Endothelial cell of umbilical vein (primary cell): ENCODE measurements at regions not wholly inside any gene's neighbourhood (a gene's known extent, or its start where the extent isn't known, plus 50 kb on each side); places are given as distances from the start of the nearest gene placed in this dataset.

Experiments used
- BruUV-seq: library from RNA; stranded (reverse); fragments of 400-500 nt; replicated peaks from 2 replicates; lab custom pipeline; 2021; lab: Mats Ljungman, UMichigan
- CTCF ChIA-PET: fragments of 300-600, 350-600 bp; sonication (Branson Sonifier 250); formaldehyde crosslinking; loops from one replicate; lab custom pipeline; 2021; ENCODE audit warnings: antibody characterized with exemption, inconsistent platforms; lab: Charles Lee
- POLR2A ChIA-PET: fragments of 300-600, 350-600 bp; sonication (Branson Sonifier 250); formaldehyde crosslinking; loops from one replicate; lab custom pipeline; 2021; ENCODE audit warnings: antibody characterized with exemption, inconsistent platforms; lab: Charles Lee
- DNase-seq: peaks from one replicate; pipeline ENCODE4 v3.0.0-alpha.2; 2011; ENCODE audit warnings: low read depth, low spot score
- FAIRE-seq: peaks from 2 replicates; lab custom pipeline; 2011; peaks lifted over from hg19 to GRCh38; lab: Jason Lieb, UNC
- H2AFZ ChIP-seq: 2 replicates; pipeline ENCODE4 v1.6.0; 2012; ENCODE audit warnings: low read depth, low read length, control low read depth, inconsistent platforms
- H3K27ac ChIP-seq: 2 replicates; pipeline ENCODE4 v1.5.1; 2011; ENCODE audit warnings: low read depth, mild to moderate bottlenecking, control low read depth, low read length, moderate library complexity; ENCODE audit not compliant: insufficient read depth
- H3K27me3 ChIP-seq, 2 experiments: 2 replicates each; pipeline versions ENCODE4 v1.6.0 to v1.6.1; 2011; ENCODE audit warnings: low read length in 2 of 2, mixed read lengths in 1 of 2; ENCODE audit not compliant: control insufficient read depth in 2 of 2, insufficient read depth in 2 of 2
- H3K36me3 ChIP-seq, 2 experiments: 2 replicates in 1 of 2; 3 replicates in 1 of 2; pipeline ENCODE4 v1.5.1; 2011; ENCODE audit warnings: low read length in 2 of 2, mild to moderate bottlenecking in 1 of 2, moderate library complexity in 1 of 2; ENCODE audit not compliant: control insufficient read depth in 2 of 2, insufficient read depth in 2 of 2; ENCODE audit errors: extremely low read depth in 1 of 2
- H3K4me1 ChIP-seq: 3 replicates; pipeline ENCODE4 v1.5.1; 2011; ENCODE audit warnings: mild to moderate bottlenecking, low read length; ENCODE audit not compliant: control insufficient read depth, insufficient read depth; ENCODE audit errors: extremely low read depth
- H3K4me2 ChIP-seq: 2 replicates; pipeline ENCODE4 v1.6.1; 2011; ENCODE audit warnings: low read length, control low read depth, mixed read lengths; ENCODE audit not compliant: insufficient read depth
- H3K4me3 ChIP-seq, 3 experiments: fragments of 200-600 bp in 1 of 3; sonication (generic), shearing (Covaris generic) in 1 of 3; replicated peaks in 1 of 3; 2 replicates each; pipeline ENCODE4 v1.5.1; 2011 to 2016; ENCODE audit warnings: control low read depth in 3 of 3, low read length in 3 of 3, mild to moderate bottlenecking in 2 of 3, inconsistent platforms in 1 of 3, low read depth in 1 of 3, moderate library complexity in 1 of 3; ENCODE audit not compliant: insufficient read depth in 1 of 3
- H3K79me2 ChIP-seq: 2 replicates; pipeline ENCODE4 v1.6.0; 2012; ENCODE audit warnings: low read length, inconsistent platforms; ENCODE audit not compliant: control insufficient read depth, insufficient read depth
- H3K9ac ChIP-seq: replicated peaks from 2 replicates; pipeline ENCODE3; 2011; ENCODE audit warnings: low read length, control low read depth; ENCODE audit not compliant: insufficient read depth; ENCODE audit errors: extremely low read depth
- H3K9me1 ChIP-seq: replicated peaks from 3 replicates; pipeline ENCODE4 v1.6.0; 2011; ENCODE audit warnings: mild to moderate bottlenecking, low read length; ENCODE audit not compliant: control insufficient read depth, insufficient read depth; ENCODE audit errors: extremely low read depth
- H3K9me3 ChIP-seq: replicated peaks from 2 replicates; pipeline ENCODE4 v1.5.1; 2012; ENCODE audit warnings: low read length, inconsistent platforms; ENCODE audit not compliant: control insufficient read depth, insufficient read depth
- H4K20me1 ChIP-seq: replicated peaks from 2 replicates; pipeline ENCODE3; 2011; ENCODE audit warnings: mild to moderate bottlenecking, low read length; ENCODE audit not compliant: control insufficient read depth, insufficient read depth; ENCODE audit errors: extremely low read depth
- CTCF ChIP-seq, 2 donors: IDR thresholded peaks; 1 replicate in 1 of 2; 2 replicates in 1 of 2; pipeline ENCODE4 v1.5.1; 2011; ENCODE audit warnings: low read length in 2 of 2, mild to moderate bottlenecking in 2 of 2, moderate library complexity in 2 of 2, control low read depth in 1 of 2, inconsistent platforms in 1 of 2, low read depth in 1 of 2; ENCODE audit not compliant: insufficient read depth in 1 of 2; ENCODE audit errors: extremely low read depth in 1 of 2
- EZH2 ChIP-seq: IDR thresholded peaks from 2 replicates; pipeline ENCODE4 v1.6.1; 2012; ENCODE audit warnings: borderline replicate concordance, low read depth, mild to moderate bottlenecking, moderate library complexity, low read length, inconsistent platforms; ENCODE audit not compliant: severe bottlenecking
- FOS ChIP-seq: IDR thresholded peaks from 2 replicates; pipeline ENCODE4 v1.6.1; 2011; ENCODE audit warnings: mild to moderate bottlenecking, low read length, moderate library complexity, borderline replicate concordance; ENCODE audit not compliant: insufficient read depth
- GATA2 ChIP-seq: IDR thresholded peaks from 2 replicates; pipeline ENCODE4 v1.7.0; 2011; ENCODE audit warnings: low read depth, mild to moderate bottlenecking, moderate library complexity, mixed read lengths, low read length; ENCODE audit not compliant: insufficient read length, insufficient read depth
- JUN ChIP-seq: IDR thresholded peaks from 2 replicates; pipeline ENCODE4 v1.6.1; 2011; ENCODE audit warnings: borderline replicate concordance, low read depth; ENCODE audit not compliant: insufficient read length, insufficient read depth
- MAX ChIP-seq: IDR thresholded peaks from 2 replicates; pipeline ENCODE4 v1.6.1; 2011; ENCODE audit not compliant: insufficient read depth, insufficient read length
- MYC ChIP-seq: IDR thresholded peaks from one replicate; pipeline ENCODE4 v1.6.1; 2011; ENCODE audit warnings: mild to moderate bottlenecking, low read depth, low read length
- POLR2A ChIP-seq: IDR thresholded peaks from 2 replicates; pipeline ENCODE4 v1.6.1; 2012; ENCODE audit warnings: low read depth, mild to moderate bottlenecking, control low read depth, low read length
- POLR2AphosphoS5 ChIP-seq: IDR thresholded peaks from 2 replicates; pipeline ENCODE4 v1.6.1; 2012; ENCODE audit warnings: low read depth, mild to moderate bottlenecking, control low read depth, low read length, moderate library complexity; ENCODE audit not compliant: insufficient read depth
- dilution Hi-C: fragments of 300-500 bp; cut with MboI; formaldehyde crosslinking; loops from one replicate; pipeline ENCODE4 v1.15.0; 2019; ENCODE audit warnings: low sequenced_read_pairs; ENCODE audit not compliant: extremely low pct_ligation_motif_present
- intact Hi-C: fragments of 100-400 bp; cut with micrococcal nuclease; formaldehyde crosslinking; loops from one replicate; pipeline ENCODE4 v1.10.0; 2022

- H3K27me3 ChIP-seq = no peaks in the 10 kb centered on the region
- no peak overlapping the region for H3K9ac ChIP-seq
- intact Hi-C loops (no loop called here), dilution Hi-C loops (no loop called here)
- H3K4me3 ChIP-seq = no peak overlapping the region
- no peaks in the 10 kb centered on the region for H3K9me1 ChIP-seq
- ChIA-PET CTCF (no interaction called here), POLR2A (no interaction called here)
- H4K20me1 ChIP-seq = no peaks in the 10 kb centered on the region
- FAIRE-seq (no peak), DNase-seq (no peak)
- H3K36me3 ChIP-seq = no peaks in the 10 kb centered on the region
- no peak overlapping the region for H2AFZ ChIP-seq
- H3K4me2 ChIP-seq = no peak overlapping the region
- TF ChIP-seq FOS (no peak), JUN (no peak), MYC (no peak), MAX (no peak), POLR2AphosphoS5 (no peak), EZH2 (no peak), GATA2 (no peak), POLR2A (no peak), CTCF (IDR thresholded peaks at IDR 0.05; ENCODE audit: extremely low read depth in 1 of 2, insufficient read depth in 1 of 2, low read depth in 1 of 2, low read length in 2 of 2) (no peak)
- H3K9me3 ChIP-seq = no peaks in the 10 kb centered on the region
- no peak overlapping the region for H3K27ac ChIP-seq
- no peaks in the 10 kb centered on the region for H3K79me2 ChIP-seq
- H3K4me1 ChIP-seq = no peaks in the 10 kb centered on the region
- no TSS peak for BruUV-seq
Observed at GRCh38 chr2:38207168-38207567, 131.2 kb upstream of the CYP1B1 start.
